Activated CD4-positive, alpha-beta T cell treated with anti-CD3 and anti-CD28 coated beads, Interleukin-2, Interleukin-6, amounts not matched to agents 100 ng/mL and 50 ng/mL, durations not matched to agents 16 hours and 8 hours (primary cell): ENCODE measurements at regions not wholly inside any gene's neighbourhood (a gene's known extent, or its start where the extent isn't known, plus 50 kb on each side); places are given as distances from the start of the nearest gene placed in this dataset.

Experiments used
- DNase-seq: peaks from one replicate; pipeline ENCODE4 v3.0.0-alpha.2; 2020

DNA sequence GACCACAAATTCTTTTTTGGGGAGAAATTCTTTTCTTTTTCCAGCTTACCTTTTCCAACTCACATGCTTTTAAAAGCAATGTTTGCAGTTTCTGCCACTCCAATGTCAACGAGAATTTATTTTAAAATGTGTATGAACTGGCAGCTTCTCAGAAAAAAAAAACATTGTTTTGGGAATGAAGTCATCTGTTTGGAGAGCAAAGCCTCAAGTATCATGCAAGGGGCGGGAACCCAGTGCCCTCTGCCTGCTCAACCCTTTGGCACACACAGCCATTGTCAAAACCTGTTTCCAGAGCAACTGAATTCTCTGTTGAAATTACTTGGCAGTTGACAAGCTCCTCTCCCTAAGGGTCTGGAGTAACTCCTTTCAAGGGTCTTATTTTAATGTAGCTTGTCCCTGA lies 128.5 kb downstream of the QPCT start:
- DNase-seq: no peak

DNA sequence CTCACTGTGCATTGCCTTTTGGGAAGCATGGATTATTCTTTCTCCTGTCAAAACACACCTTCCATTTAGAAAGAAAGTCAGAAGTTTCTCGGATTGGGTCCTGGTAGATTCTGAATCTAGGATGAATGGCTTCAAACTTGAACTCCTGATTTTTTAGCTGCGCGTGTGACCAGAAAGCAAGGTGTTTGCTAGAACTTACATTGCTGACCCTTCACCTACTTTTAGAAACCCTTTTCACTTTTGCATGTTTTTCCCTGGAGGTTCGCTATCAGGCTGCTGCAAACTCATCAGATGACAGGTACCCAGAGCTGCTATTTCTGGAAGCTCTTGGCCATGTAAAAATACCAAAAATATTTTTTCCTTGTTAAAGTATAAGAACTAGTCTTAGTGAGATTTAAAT lies 132.0 kb downstream of the QPCT start:
- DNase-seq: no peak

DNA sequence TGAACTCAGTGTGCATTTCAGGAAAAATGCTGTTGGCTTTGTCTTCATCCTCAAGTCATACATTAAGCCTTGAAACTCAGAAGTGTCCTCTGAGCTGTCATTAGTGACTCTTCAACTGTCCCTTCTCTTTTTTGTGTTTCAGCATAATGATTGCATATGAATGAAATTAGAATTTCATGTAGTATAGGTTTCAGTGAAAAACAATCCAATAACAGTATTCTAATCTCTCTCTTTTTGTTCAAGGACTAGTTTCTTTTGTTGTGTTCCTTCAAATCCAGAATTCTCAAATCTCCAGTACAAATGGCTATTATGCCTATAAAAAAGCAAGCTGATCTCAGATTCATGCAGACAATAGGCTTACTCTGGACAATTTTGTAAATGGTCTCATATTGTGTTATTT lies 133.5 kb downstream of the QPCT start:
- no peak for DNase-seq

DNA sequence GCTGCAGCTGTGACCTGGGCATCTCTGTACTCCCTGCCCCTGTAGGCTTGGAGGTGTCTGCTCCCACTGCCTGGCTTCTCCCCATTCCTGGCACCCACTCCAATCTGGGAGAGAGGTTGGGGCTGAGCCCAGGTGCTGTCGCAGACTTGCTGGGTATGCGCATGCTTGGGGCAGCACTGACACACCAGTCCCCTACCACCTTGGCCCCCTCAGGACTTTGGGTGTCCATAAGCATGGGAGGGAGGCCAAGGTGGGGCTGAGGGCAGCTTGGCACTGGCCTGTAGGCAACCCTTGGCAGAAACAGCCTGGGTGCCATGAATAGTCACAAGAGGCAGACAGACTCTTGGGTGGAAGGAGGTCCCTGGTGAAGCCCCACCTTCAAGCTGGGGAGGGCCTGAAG lies 136.8 kb downstream of the QPCT start:
- no peak for DNase-seq

DNA sequence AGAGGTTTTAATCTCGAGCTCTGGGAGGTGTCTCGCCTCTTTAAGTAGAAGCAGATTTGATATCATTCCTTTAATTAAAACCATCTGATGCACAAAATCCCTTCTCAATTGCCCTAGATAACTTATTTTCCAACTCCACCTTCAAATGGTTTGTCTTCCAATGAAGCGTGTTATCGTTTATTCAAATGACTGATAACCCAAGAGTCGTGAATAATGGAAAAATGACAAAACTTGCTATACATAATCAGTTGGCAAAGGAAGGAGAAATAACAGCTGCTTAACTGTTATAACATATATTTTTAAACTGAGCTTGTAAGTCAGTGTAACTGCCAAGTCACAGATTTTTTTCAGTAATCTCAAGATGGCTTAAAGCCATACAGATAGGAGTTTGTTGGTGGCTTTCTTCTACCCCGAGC lies 144.6 kb downstream of the QPCT start:
- no peak for DNase-seq

DNA sequence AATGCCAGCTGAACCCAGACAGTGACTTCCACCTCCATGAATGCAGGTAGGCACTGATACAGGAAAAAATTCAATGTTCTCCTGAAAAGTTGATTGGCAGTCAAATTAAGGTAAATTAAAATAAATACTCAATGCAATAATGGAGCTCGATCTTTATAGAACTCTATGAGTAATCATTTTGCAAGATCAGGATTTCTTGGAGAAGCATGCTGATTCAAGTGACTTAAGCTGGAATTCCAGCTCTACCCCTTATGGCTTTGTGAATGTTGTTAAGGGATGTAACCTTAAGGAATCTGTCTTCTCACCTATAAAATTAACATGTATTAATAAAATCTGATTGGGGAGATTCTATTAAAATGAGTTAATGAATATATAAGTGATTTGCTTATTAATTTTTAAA lies 145.1 kb downstream of the QPCT start:
- no peak for DNase-seq

DNA sequence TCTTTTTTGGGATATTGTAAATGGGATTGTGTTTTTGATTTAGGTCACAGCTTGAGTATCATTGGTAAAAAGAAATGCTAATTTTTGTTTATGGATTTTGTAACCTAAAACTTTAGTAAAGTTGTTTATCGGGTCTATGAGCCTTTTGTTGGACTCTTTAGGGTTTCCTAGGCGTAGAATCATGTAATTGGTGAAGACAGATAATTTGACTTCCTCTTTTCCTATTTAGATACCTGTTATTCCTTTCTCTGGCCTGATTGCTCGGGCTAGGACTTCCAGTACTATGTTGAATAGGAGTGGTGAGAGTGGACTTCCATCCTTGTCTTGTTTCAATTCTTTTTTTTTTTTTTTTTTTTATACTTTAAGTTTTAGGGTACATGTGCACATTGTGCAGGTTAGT lies 149.0 kb downstream of the QPCT start:
- DNase-seq: no peak

DNA sequence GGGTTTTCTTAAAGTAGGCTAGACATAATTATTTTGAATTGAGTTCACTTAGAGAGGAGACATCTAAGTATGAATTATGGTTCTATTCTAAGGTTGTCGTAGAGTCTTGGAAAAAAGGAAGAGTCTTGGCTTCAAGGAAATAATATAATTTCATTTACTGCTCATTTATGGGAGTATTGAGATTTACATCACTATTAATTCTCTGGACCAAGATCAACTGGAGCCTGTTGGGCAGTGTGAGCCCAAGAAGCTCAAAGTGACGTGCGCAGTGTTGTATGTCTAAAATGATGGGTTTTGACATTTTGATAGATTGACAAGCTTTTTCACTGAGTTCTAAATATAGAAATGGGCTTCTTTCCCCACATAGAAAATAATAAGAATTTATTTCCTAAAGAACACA lies 154.7 kb downstream of the QPCT start:
- no peak for DNase-seq

DNA sequence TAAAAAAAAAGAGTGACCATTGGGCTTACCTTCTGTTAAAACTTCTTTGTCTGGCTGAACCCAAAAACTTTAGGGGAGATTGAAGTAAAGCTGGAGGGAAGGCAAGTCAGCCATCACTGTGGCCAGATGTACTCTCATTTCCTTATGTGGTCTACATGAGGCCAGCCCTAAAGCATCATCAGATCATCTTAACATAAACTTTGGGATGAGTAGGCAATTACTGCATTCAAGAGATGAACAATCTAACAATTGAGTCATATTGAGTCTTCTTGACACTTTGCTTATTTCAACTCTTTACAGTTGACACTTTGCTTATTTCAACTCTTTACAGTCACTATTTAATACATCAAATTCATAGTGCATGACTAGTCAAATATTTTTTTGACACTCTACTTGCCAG lies 155.6 kb downstream of the QPCT start:
- peak; percentile 34 for DNase-seq

DNA sequence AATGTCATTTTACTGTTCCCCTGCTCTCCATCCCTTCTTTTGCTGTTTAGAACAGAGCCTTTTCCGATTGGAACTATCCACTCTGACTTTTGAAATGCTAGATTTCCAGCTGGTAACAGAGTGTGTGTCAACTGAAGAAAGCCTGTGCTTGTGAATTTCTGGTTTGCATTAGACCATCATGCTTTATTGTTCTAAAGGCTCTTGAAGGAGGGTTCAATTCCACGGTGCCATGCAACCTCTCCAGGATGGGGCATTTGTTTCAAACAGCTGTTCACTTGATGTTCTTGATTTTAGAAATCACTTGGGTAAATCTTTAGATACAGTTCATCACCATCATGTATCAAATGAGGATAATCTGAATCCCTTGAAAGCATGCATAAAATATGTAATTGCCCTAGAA lies 156.7 kb downstream of the QPCT start:
- DNase-seq: no peak

DNA sequence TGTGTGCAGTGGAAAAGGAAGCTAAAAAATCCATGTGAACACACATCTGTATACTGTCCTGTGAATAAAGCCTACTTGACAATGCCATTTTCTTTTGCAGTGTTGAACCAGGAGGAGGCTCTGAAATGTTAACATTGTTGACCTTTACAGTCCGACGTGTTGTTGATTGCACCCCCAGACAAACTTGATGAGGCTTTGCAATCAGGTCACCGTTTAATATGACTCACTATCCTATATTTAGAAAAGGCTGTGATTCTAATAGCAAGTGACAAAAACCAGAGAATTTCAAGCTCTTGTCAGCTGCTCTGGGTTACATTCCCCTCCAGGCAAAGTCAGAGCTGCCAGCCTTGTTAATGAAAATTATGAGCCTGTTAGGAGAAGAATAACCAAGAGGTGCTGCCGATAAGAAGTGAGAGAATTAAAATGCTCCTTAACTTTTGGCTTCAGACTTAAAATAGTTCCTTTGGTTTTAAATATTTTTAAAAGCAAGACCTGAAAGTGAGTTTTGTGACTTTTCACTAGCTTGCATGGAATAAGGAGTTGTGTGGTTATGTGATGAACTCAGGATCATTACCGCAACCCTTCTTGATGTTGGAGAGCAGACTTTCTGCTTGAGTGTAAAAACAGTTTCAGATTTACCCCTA lies 162.1 kb downstream of the QPCT start:
- no peak for DNase-seq

DNA sequence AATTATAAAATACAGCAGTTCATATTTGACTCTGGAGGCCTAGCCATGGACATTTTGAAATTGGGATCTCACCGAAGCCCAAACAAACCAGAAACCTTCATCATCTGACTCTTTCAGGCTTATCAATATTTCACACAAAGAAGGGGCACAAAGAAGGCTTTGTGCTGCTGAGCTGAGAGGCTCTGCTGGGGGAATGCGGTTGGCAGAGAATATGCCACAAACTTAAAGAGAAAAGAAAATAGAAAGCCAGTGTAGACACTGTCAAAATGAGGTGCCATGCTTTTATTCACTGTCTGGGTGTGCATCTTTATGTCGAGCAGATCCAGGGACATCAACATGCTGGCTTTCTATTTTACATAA lies 162.6 kb downstream of the QPCT start:
- DNase-seq: no peak

DNA sequence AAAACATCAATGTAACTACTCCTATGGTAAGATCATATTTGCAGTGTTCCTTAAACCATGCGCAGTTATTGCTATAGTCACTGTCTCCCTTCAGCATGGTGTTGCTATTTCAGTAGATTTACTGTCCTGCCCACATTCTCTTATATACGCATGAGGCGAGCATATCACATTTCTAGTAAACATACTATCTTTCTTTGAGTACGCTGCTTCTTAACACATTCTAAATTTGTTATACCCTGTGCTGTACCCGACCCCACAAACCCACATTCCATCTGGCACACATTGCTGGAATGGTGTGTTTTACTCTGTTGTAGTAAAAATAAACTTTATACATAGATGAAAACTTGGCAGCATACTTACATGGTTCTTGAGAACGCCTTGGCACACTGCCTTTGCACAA lies 163.3 kb downstream of the QPCT start:
- no peak for DNase-seq

DNA sequence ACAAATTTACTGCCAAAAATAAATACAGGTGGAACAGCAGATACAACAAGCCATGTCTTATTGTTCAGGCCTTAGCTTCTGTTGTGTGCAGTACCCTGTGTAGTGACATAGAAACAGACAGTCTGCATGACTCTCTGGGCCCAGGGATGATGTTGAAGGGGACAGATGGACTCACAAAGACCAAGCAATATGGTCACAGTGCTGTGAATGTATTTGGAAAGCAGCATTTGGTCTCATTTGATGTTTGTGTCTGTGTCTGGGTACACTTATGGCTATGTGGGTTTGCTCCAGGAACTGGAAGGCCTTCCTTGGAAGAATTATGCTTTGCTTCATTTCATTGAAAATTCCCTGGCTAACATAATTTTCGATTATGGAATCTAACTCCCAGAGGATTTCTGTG lies 158.5 kb downstream of the CDC42EP3 start:
- no peak for DNase-seq

DNA sequence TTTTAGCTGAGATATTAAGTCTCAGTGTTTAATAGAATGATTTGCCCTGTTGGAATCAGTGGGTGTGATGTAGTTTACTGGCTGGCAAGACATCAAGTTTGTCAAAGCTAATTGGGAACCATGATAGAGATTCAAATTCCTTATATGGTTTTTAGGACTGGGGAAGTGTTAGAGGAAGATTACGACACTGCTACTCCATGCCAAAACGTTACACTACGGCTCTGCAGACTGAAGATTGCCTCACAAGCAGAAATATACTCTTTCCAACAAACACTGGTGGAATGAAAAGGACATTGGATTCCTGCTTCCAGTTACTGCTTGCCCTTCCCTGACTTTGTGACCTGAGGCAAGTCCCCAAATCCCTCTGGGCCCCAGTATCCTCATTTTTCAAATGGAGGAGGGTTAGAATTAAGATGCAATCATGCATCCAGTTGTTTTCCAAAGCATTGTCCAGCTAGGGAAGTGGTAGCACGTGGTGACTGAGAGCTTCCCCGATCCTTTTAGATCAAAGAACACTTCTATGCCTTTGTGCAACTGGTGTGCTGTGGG lies 147.6 kb downstream of the CDC42EP3 start:
- no peak for DNase-seq

DNA sequence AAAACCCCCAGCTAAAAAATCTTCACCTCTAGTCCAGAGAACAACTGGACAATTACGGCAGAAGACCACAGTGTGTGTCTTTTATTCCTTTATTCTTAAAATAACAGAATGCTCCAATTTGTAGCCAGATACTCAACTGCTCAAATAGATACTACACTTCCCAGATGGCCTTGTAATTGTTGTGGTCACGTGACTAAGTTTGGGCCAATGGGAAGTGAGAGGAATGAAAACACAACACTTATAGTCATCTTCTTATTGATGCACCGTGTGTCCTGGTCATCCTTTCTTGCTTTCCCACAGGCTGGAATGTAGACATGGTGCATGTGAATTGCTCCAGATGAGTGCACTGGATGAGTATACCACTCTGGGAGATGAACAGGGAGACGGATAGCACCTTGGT lies 145.1 kb downstream of the CDC42EP3 start:
- peak; percentile 9 for DNase-seq

DNA sequence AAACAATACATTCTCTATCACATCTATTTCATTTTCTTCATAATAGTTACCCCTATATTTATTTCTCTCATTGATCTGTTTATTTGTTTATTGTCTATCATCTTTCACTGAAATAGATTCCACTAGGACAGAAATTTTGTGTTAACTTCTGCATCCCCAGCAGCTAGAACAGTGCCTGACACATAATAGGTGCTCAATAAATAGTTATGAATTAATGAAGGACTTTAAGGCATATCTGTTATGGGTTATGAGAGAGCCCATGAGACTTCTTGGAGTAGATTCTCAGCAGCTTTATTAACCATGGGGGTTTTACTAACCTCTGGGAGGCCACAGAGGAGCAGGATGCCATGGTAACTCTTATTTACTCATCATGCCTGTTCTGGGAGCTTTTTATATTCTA lies 144.6 kb downstream of the CDC42EP3 start:
- no peak for DNase-seq

DNA sequence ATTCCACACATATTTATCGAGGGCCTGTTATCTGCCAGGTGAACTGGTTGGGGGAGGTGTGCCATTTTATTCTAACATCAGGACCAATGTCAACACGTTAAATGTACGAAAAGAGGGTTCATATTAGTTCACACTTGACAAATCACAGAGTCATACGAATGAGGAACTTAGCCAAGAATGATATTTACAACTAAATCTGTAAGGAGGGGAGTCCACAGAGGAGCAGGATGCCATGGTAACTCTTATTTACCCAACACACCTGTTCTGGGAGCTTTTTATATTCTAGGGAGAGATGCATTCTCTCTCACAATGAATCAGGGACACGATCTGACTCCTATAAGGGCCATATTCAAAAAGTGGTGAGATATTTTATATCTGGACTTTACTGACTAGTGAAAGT lies 144.1 kb downstream of the CDC42EP3 start:
- no peak for DNase-seq

DNA sequence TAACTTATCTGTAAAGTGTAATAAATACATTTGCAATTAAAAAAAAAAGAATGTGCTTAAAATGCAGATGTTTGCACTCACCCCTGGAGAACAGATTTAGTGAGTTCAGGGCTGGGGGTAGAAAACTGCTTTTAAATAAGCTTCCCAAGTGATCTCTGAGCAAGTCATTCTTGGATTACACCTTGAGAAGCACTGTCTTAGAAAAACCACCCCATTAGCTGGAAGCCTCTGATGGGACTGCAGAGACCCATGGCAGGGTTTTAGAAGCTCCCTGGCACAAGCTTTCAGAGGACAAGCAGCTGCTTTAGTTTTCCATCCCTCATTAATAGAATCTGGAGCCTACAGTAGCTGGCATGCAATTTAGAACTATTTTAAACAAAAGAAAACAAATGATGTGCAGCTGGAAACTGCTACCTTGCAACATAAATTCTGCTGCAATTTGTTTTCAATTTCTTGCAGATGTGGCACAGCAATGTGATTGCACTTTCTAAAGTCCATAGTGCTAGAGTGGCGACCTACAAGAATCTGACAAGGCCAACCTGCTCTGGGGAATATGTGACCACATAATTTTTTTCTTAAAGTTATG lies 141.5 kb downstream of the CDC42EP3 start:
- DNase-seq: peak; percentile 38

DNA sequence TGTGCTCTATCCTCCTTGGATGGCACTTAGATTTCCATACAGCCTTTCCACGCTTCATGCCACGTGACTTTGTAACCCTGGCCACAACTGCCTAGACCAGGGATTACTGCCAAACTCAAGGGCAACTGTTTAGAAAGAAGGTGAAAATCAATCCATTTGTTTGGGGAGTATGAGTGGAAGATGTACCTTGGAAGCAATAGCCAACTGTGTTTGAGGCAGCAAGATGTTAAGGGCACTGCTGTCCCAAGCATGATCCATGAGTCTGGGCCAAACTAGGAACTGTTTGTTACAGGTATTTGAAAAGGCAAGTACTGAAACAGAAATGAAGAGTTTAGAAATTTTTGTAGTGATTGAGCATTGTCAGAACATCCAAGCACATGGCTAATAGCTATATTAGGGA lies 138.9 kb downstream of the CDC42EP3 start:
- DNase-seq: no peak

DNA sequence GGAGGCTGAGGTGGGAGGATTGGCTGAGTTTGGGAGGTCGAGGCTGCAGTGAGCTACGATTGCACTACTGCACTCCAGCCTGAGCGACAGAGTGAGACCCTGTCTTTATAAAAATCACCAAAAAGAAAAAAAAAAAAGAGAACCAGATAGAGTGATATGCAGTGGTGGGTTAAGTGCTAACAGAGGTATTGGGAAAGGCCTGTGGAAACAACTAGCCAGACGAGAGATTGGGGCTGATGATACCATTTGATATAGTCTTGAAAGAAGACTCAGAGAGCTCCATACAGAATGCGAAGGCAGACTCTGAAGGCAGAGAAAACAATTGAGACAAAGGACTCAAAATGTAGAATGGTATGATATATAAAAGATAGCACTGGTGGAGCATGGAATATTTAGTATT lies 134.1 kb downstream of the CDC42EP3 start:
- DNase-seq: no peak

DNA sequence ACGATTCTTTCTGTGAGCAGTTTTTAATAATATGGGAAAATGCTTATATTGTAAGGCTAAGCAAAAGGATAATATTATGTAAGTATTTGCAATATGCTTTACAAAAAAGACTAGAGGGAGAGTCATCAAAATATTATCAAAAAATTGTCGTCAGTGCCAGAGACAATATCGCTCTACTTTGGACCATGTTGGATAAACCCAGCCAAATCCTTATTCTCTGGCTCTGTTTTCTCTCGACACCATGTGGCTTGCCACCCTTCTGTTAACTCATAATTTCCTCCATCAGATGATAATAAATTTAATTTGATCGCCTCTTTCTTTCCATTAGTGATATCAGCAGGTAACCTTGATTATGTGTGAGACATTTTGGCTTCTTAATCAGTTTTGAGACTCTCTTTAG lies 129.9 kb downstream of the CDC42EP3 start:
- no peak for DNase-seq

DNA sequence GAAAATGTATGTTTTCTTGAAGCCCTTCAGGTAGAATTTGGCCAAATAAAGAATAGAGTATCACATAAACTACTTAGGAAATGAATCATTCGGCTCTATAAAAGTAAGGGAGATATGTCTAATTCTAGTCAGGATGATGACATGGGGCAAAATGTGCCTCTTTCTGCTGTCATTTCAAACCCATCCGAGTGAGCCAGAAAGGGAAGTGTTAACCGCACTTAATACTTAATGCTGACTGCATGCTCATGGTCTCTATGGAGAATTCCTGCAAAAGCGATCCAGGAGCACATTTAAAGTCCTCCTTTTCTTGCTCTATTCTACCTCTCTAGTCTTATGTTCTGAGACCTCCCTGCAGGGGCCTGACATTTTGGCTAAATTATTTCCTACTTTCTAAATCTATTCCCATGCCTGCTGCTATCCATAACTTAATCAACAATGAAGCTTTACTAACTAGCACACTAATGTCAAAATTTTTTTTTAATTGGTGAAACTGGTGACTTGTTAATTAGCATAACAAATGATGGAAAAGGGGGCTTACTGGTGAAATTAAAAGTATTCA lies 127.4 kb downstream of the CDC42EP3 start:
- DNase-seq: no peak

DNA sequence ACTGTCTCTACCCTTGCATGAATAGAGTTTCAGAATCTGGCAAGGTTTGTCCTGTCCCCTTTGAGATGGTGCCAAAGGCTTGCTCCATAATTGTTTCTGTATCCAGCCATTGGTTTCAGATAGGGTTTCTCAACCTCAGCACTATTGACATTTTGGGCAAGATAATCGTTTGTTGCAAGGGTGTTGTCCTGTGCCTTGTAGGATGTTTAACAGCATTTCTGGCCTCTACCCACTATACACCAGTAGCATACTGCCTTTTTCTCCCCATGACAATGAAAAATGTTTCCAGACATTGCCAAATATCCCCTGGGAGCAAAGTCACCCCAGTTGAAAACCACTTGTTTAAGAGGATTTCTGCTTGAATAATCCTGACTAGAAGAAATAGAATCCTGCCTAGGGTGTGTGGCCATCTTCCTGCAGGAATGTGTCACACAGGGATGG lies 126.8 kb downstream of the CDC42EP3 start:
- DNase-seq: no peak

DNA sequence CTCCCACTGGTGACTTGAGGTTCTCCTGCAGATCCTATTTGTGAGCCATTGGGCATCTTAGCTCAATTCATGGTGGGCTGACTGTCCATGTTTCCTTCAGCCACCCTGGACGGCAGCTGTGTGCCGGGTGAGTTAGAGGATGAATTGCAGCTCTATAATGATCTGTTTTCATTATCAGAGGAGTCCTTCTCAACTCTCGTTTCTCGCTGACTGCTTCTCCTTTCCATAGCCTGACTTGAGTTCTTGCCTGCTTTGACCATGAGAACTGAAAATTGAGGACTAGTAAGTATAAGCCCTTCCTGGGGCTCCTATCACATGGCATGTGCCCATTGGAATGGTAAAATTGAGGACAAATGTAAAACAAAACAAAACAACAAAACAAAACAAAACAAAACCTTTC lies 121.8 kb downstream of the CDC42EP3 start:
- no peak for DNase-seq
